Sigmoid colon (tissue), 4 donors: ENCODE measurements at regions not wholly inside any gene's neighbourhood (a gene's known extent, or its start where the extent isn't known, plus 50 kb on each side); places are given as distances from the start of the nearest gene placed in this dataset.

Experiments
- EP300 ChIP-seq, 4 donors: sonication (generic); formaldehyde crosslinking; IDR thresholded peaks; one replicate each; pipeline ENCODE4 v1.6.1; 2017; ENCODE audit warnings: antibody characterized with exemption in 4 of 4
- POLR2A ChIP-seq, 2 donors: fragments of 450-650 bp; IDR thresholded peaks; one replicate each; pipeline ENCODE4 v1.6.1; 2016; ENCODE audit warnings: antibody characterized with exemption in 2 of 2, mild to moderate bottlenecking in 2 of 2, moderate library complexity in 2 of 2
- TF ChIP-seq, protein P1 (sequence below), 4 experiments: fragments of 450-650 bp in 3 of 4; fragments of 200-600 bp in 1 of 4; IDR thresholded peaks; one replicate each; pipeline ENCODE4 v1.5.1; 2016 to 2019; ENCODE audit warnings: antibody characterized with exemption in 4 of 4, mild to moderate bottlenecking in 3 of 4, moderate library complexity in 2 of 4

DNA sequence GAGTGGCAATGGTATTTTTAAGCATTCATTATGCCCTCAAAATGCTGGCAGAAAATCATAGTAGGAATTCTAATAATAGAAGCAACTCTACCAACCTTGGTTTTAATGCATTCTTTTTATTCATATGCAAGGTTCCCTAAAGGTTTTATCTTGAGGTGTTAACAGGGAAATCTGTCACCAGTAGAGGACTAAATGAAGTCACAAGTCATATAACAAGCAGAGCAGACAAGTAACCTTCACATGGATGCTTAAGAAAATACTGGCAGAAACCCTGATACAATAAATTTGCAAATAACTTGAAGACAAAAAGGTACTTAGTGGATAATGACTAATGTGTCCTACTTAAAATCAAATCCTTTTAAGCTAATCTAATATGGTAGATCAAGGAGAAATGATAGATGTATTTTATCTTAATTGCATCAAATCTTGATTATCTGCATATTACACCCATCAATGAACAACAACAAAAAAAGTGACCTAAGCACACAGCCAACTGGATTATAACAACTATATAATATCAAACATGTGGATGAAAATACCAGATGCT, 73.3 kb downstream of the RFC3 start:
- TF ChIP-seq, protein P1, sequence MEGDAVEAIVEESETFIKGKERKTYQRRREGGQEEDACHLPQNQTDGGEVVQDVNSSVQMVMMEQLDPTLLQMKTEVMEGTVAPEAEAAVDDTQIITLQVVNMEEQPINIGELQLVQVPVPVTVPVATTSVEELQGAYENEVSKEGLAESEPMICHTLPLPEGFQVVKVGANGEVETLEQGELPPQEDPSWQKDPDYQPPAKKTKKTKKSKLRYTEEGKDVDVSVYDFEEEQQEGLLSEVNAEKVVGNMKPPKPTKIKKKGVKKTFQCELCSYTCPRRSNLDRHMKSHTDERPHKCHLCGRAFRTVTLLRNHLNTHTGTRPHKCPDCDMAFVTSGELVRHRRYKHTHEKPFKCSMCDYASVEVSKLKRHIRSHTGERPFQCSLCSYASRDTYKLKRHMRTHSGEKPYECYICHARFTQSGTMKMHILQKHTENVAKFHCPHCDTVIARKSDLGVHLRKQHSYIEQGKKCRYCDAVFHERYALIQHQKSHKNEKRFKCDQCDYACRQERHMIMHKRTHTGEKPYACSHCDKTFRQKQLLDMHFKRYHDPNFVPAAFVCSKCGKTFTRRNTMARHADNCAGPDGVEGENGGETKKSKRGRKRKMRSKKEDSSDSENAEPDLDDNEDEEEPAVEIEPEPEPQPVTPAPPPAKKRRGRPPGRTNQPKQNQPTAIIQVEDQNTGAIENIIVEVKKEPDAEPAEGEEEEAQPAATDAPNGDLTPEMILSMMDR (IDR thresholded peaks at IDR 0.05): no peak
- TF ChIP-seq EP300 (IDR thresholded peaks at IDR 0.05) (no peak), POLR2A (IDR thresholded peaks at IDR 0.05) (no peak)
